HuH-7 (cell line): ENCODE measurements at regions not wholly inside any gene's neighbourhood (a gene's known extent, or its start where the extent isn't known, plus 50 kb on each side); places are given as distances from the start of the nearest gene placed in this dataset.

Experiments used
- DNase-seq: peaks from one replicate; pipeline ENCODE4 v3.0.0; 2011; ENCODE audit warnings: low spot score

DNA sequence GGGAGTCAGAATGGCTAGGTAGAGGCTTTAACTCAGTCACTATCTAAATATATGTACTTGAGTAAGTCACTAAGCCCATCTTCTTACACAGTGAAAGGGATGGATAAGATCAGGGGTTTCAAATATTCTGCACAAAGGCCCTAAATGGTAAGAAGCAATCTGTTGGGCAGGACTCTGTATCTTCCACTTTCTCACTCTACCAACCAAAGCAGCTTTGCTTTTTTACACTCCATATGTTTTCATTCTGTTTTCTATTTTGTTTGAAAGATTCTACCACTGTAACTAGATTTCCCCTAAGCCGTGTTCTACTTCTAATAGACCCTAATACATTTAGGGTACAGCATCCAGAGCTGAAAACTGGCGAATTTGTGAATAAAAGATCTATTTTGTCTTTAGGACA, 477.5 kb upstream of the NMUR2 start:
- DNase-seq = no peak

DNA sequence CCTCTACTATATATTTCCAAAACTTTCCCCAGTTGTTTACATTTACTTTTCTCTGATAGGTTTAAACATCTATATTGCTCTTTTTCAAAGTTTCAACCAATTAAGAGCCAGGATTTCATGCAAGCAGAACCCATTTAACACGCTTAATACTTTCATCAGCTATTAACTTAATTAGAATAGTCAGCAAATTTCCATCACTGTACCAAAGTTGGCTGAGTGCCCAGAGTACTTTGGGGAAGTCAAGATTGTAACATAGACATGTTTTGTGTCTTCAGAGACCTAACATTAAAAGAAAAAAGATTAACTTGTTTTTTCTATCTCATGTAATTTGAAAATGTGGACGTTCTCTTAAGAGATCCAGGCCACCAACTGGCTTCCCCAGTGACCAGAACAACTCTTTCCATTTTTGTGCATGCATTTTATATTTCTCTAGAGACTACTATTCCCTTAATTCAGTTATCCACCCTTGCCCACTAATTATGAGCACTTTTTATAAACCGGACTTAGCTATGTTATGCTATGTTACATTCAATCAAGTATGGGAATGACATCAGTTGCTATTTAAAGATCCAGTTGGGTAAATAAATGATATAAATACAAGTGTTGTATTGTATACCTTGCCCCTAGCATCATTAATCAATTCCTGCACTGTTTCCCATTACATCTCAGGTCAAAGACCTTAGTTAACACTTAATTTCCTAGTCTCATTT, 478.1 kb upstream of the NMUR2 start:
- DNase-seq = no peak

DNA sequence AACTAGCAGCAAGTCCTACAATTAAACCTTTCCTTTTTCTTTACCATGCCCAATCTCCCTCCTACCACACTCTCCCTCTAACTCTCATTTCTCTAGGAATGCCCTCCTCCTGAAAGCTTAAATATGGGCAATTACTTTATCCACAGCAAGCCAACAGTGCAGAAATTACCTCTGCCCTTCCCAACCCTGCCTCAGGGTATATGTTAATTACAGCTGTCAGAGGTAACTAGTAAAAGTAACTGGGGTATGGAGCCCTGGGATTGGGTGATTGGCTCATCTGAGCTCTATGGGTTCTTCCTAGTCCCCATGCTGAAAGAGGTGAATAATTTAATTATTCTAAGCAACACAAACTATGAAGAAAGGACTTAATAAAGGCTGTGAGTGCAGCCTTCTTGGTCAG, 478.9 kb upstream of the NMUR2 start:
- no peak for DNase-seq

DNA sequence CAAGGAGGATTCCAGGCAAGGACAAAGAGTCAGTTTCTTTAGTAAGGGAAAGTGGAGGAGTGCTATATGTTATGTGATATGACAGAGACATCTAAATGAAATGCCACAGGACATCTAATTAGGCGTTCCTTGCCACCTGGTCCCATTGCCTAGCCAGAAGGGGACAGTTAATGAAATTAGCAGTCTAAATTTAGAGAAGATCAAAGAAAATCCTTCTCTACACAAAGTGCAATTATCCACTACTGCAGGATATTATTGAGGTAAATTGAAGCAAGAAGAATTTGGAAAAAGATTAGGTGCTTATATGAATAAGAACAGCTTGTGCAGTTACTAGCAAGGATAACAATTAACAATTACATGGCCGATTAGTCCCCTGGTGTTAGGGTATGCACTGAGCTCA, 495.3 kb upstream of the NMUR2 start:
- no peak for DNase-seq

DNA sequence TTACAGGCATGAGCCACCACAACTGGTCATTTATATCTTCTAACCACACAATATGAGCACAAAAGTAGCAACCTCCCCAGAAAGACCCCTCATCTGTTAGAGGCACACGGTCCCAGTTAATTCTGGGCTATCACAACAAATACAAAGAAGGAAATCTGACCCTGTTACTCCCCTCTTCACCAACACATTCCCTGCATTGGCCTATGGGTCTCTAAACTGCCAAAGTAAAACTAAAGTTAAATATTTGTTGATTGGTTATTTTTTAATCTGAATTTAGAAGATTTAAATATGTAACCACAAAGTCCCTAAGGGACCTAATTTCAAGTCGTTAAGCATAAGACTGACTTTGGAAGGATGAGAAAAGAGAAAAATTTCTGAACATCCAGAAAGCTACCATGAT, 496.7 kb upstream of the NMUR2 start:
- no peak for DNase-seq

DNA sequence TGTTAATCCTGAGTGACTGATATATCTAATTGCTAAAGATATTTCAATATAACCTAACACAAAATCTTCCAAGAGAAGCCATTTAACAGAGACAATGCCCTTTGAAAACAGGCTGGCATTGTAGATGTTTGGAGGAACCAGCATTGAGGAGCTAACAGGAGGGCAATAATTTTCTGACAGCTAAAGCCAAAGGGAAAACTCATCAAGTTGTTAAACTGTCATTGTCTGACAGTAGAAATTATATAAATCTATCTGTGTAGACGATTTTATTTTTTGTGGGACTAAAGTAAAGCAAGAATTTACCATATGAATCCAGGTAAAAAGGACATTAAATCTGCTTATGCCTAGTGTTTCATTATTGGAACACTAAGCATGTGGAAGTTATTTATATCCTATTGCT, 500.2 kb upstream of the NMUR2 start:
- no peak for DNase-seq

DNA sequence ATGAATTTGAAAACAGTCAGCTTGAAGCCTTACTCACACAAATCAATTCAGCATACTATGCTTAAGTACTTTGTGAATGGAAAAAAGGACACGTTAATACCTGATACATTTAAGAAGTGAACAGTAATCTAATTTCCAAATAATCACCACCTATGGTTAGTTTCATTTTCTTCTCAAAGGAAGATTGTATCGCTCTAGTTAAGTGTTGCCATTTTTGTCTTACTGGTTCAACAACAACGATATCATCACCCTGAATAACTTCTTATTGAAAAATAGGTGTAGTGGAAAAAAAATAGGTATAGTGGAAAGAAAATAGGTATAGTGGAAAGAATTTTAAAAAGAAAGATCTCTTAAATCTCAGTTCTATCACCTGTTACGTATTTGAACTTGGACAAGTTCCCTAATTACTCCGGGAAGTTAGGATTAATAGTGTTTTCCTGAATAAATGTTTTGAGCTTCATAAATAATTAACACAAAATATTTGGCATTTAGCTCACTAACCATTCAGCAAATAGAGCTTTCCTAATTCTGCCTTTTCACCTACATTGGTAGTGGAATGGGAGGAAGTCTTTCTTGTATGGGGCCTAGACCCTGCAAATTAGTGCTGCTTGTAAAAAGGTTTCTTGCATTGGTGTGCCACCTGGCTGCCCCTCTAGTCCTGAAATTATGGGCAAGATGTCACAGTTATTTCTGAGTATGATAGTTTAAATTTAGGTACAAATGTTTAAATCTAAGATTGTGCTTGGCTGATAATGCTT, 502.6 kb upstream of the NMUR2 start:
- no peak for DNase-seq

DNA sequence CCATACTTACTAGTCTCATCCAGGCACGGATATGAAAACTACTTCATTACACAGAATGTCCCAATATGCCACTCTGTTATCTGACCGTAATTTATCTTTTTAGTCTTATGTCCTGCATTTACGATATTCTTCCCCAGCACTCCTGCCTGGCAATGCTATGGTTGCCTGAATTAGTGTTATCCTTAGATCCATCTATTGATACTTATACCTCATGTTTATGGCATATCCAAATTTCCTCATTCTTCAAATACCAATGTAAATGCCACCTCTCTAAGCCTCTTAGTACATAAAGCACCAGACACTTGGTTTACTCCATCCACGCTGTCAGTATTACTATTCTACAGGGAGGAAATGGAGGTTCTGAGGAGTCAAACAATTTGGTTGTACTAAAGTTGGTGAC, 507.8 kb upstream of the NMUR2 start:
- no peak for DNase-seq

DNA sequence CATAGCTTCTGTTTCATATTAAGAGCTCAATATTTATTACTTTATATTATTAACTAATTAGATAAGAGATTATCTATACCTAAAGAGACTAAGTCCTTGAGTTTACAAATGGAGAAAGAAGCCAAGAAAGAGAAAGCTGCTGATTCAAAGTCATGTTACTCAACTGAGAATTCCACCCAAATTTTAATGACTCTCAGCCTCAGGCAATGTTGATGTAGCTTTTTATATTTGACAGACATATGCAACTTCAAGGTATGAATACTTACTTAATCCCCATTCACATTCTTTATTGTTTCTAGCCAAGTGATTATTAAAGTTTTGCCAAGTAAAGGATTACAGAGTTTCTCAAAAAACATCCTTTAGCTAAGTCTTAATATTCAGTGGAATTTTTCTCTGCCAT, 527.5 kb upstream of the NMUR2 start:
- DNase-seq = no peak

DNA sequence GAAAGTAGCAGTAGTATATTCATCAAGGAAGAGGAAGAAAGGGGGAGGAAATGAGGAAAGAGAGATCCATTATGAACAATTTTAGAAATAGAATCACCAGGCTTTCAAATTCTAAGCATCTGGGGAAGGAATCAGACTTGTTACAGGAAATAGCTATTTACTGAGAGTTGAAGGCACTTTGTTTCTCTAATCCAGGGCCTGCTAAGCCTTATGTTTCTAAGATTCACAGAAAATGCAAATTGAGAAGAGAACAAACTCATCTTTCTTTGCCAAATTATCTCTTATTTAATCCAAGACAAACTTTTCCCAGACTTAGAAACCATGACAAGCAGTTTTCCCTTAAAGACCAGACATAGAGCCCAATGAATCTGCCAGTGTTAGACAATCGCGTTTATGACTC, 528.0 kb upstream of the NMUR2 start:
- DNase-seq = no peak

DNA sequence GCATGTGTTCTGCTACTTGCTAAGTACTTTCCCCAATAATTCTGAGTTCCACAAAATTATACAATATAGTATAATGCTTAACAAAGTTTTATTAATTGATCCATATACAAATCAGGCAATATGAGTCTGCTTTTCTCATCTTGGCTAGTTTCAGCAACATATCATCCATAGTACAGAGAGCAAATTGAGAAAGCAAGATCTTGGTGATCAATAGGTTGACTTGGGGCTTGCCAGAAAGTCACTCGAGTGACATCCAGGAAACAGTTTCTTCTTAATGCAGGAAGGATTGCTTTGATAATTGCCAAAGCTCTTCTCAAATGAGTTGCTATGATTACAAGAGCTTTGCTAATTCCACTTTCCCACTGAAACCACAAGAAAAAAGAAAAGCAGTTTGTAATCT, 533.6 kb upstream of the NMUR2 start:
- DNase-seq = no peak

DNA sequence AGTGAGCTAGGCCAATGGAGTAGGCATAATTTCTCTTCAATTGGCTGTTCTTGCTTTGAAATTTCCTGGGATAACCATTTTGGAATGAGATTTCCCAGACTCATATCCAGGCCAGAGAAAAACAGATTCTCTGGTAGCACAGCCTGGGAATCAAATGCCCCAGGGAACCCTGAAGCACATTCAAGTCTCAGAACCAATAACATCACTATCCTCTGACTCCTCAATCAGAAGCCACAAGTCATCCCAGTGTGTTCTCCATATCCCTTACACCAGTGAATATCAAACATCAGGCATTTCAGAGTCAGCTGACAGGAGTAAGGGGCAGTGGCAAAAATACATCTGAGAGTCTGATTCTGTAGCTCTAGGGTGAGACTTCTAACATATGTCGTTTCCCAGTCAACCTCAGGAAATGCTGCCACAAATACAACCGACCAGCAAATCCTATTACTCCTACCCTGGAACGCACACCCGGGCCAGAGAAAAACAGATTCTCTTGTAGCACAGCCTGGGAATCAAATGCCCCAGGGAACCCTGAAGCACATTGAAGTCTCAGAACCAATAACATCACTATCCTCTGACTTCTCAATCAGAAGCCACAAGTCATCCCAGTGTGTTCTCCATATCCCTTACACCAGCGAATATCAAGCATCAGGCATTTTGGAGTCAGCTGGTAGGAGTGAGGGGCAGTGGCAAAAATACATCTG, 537.7 kb upstream of the NMUR2 start:
- DNase-seq = no peak

DNA sequence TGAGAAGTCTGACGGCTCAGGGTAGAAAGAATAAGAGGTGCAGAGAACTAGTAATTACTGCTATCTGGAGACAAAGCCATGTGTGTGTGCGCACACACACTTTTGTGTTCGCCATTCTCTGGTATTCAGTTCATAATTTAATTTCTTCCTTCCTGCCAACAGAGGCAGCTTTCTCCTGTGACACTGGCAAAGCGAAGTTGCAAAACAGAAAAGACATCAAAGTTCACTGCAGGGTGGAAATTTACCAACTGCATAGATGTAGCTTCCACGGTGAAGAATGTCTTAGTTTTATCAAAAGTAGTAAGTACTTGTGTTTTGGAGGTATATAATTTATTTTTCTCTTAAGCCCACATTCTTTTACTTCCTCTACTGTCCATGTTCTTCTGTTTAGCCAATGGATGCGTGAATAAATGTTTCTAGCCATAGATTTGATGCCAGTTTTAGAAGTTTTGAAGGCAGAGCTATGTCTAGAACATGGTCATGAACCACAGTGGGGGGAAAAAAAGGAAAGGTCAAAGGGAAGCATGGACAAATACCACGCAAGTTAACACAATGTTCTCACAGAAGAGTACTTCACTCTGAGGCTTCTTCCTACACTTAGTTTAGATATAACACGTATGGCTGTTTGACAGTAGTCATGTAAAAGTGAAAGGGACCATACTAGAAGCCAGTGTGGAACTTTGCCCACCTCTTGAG, 536.5 kb upstream of the GRIA1 start:
- no peak for DNase-seq

DNA sequence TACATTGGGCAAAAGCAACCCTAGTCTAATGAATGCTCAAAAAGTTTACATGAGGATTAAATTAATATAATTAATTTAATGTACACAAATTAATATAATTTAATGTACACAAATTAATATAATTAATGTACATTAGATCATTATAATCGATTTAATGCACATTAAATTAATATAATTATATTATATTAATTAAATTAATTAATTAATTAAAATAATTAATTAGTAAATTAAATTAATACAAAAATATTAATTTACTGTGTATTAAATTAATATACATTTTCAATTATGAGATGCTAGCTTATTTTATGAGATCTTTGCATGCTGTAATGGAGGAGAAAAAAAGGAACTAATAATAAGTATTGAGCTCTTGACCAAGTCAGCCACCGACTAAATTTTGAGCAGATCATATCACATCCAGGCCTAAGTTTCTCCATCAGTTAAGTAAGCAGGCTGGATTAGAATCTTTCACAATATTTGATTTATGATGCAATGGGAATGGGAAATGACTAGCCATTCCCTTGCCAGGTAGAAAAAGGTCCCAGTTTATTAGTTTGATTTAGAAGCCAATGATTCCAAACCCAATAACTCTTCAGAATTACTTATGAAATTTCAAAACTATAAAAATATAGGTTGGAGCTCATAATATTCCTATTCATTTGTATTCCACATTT, 533.4 kb upstream of the GRIA1 start:
- no peak for DNase-seq

DNA sequence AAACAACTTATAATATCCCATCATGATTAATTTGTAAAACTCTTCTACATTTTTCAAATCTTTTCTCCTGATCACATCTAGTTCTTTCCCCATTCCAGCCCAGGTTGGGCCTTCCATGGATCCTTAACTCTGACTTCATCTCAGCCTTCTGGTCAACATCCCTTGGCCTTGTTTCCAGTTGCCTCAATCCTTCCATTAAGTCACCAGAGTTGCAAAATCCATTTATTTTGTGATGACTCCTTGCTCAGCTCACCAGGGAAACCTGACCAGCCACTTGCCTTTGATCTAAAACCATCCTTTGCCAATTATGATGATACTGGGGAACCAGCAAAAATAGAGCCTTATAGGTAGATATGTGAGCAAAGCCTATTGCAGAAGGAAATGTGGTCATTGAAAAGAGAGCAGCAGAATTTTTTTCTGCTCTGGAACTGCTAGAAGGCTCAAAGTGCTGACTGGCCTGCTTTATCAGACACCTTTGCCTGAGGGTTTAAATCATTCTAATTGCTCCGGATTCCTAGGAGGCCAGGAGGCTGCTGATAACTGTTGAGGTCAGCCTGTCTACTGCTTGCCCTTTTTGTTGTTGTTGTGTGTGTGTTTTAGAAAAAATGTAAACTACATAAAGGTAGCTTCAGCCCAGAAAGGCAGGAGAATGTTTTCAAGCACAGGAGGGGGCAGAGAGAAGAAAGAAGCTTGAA, 512.2 kb upstream of the GRIA1 start:
- DNase-seq = no peak

DNA sequence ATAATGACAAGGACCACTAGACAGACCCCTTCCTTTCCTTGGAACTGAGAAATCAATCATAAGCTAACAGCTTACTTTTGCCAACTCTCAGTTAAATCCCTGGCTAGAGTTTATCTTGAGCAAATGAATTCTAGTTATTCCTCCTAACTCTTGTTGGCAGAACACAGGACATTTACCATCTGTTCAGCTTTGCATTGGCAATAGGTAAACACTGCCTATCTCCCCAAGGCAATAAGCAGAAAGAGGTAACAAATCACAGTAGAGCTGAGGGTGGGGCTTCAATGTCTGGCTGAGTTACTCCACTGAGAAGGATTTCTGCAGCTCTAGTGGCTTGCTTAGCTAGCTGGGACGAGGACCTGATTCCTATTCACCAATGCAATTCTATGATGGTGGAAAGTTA, 503.3 kb upstream of the GRIA1 start:
- no peak for DNase-seq

DNA sequence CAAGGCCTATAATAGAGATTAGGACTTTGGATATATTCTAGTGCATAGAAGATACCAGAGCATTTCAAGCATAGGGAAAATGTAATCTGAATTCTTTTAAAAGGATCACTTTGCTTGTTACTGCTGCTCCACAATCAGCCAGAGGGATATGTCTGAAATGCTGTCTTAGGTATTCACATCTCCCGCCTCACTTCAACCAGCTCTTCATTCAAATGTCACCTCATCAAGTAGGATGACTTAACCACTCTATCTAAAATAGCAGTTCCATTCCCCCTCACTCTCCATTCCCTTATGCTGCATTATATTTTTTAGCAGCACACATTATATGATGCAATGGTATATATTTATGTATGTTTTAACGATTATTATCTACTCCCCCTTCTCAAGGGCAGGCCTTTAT, 500.3 kb upstream of the GRIA1 start:
- no peak for DNase-seq

DNA sequence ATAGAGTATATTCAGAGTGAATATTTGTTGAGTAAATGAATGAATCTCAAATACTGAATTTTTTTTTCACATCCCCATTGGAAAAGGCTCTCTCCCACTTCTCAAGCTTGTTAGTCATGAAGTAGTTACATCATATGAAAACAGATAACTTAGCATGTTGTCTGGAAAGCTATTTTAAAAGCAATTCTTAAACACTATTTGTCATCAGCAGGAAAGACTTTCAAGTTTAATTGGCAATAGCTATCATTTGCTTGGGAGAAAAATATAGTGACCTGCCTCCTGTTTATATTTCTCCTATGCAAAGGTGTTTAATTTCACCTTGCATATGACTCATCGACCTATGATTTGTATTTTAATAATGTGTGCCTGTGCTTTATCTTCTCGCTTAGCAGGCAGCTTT, 499.8 kb upstream of the GRIA1 start:
- no peak for DNase-seq

DNA sequence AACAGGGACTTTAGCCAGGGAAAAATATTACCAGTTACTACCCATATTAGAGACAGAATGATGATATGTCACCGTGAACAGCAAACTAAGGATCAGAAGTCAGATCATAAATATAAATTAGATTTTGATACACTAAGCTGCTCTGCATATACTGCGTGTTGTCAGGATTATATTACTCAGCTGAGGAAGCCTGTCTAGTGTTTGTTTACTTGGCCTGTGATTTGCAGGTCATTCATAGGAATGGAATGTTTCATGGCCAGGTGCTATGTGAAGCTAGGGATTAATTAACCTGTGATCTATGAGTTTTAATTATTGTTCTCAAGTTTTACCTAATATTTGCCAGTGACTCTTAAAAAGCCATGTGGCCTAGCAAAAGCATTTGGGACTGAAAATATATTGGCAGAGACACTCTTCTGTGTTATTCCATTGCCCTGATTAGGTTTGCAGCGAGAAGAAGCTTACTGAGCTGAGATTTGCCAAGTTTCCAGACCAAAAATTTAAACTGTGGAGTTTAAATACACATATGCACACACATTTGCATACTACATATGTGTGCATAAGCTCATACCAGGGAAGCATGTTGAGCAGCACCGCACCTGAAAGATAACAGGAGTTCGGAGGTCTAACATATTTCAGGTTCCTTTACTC, 496.3 kb upstream of the GRIA1 start:
- DNase-seq = no peak

DNA sequence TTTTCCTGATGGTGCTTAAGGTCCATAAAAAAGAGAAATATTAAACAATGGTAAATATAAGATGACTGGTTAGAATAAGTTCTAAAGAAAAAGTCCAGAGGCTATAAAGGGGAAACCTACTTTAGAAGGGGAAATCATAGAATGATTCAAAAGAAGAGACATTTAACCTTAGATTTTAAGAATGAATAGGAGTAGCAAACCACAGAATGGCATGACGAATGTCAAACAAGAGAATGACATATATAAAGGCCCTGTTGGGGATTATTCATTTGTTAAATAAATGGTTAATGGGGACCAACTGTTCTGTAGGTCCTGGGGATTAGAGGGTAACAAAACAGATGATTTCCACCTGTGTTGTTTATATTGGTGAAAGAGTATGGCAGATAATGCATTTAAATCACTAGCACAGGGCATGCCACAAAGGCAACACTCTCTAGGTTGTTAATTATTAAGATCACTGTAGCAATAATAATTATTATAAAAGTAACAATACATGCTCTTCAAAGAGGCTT, 495.2 kb upstream of the GRIA1 start:
- DNase-seq = no peak

DNA sequence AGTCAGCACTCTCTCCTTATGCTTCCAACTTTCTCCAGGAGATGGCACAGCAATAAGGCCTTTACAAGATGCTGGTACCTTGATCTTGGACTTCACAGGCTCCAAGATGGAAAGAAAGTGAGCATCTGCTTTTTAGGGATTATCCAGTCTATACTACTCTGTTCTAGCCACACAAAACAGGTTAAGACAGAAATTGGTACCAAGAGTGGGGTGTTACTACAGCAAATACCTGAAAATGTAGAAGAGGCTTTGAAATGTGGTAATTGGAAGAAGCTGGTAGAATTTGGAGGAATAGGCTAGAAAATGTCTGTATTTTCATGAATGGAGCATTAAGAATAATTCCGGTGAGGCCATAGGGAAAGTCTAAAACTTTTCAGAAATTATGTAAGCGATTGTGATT, 484.8 kb upstream of the GRIA1 start:
- no peak for DNase-seq
